Activated CD8-positive, alpha-beta memory T cell treated with anti-CD3 and anti-CD28 coated beads, Interleukin-2, amount 50 U/mL, for 24 hours (primary cell): ENCODE measurements at regions not wholly inside any gene's neighbourhood (a gene's known extent, or its start where the extent isn't known, plus 50 kb on each side); places are given as distances from the start of the nearest gene placed in this dataset.
"Not testable (repeated sequence)": the region's sequence is repeated elsewhere in the genome, so short reads cannot be mapped to it uniquely, and the experiment has no call there.

Experiments
- DNase-seq: peaks from one replicate; pipeline ENCODE4 v3.0.0-alpha.2; 2020; ENCODE audit errors: extremely low read depth

GRCh38 chr2:125364192-125364983, 1291.6 kb upstream of the GYPC start:
- no peak for DNase-seq

- DNase-seq: no peak
Measured at GRCh38 chr2:125364984-125365265, 1291.0 kb upstream of the GYPC start.

- DNase-seq: no peak
Measured at GRCh38 chr2:125371867-125372266, 1284.1 kb upstream of the GYPC start.

GRCh38 chr2:125373293-125373692, 1282.7 kb upstream of the GYPC start:
- DNase-seq: no peak

- DNase-seq: no peak
Measured at GRCh38 chr2:125386074-125386473, 1269.9 kb upstream of the GYPC start.

- DNase-seq: no peak
Measured at GRCh38 chr2:125397535-125398251, 1258.3 kb upstream of the GYPC start.

- no peak for DNase-seq
Measured at GRCh38 chr2:125398738-125399524, 1257.0 kb upstream of the GYPC start.

- DNase-seq: no peak
Measured at GRCh38 chr2:125405816-125406215, 1250.1 kb upstream of the GYPC start.

- DNase-seq: no peak
Measured at GRCh38 chr2:125408874-125409538, 1247.0 kb upstream of the GYPC start.

GRCh38 chr2:125418483-125418882, 1237.5 kb upstream of the GYPC start:
- no peak for DNase-seq

GRCh38 chr2:125422198-125422770, 1233.7 kb upstream of the GYPC start:
- not testable (repeated sequence) for DNase-seq

GRCh38 chr2:125424266-125424785, 1231.6 kb upstream of the GYPC start:
- DNase-seq: no peak

GRCh38 chr2:125427721-125428315, 1228.1 kb upstream of the GYPC start:
- DNase-seq: no peak

GRCh38 chr2:125444106-125444505, 1211.9 kb upstream of the GYPC start:
- DNase-seq: no peak

GRCh38 chr2:125445495-125445894, 1210.5 kb upstream of the GYPC start:
- no peak for DNase-seq

GRCh38 chr2:125450092-125450491, 1205.9 kb upstream of the GYPC start:
- no peak for DNase-seq

GRCh38 chr2:125455110-125455509, 1200.8 kb upstream of the GYPC start:
- DNase-seq: no peak

- DNase-seq: no peak
Measured at GRCh38 chr2:125456693-125457363, 1199.1 kb upstream of the GYPC start.

GRCh38 chr2:125471963-125472362, 1184.0 kb upstream of the GYPC start:
- no peak for DNase-seq

- no peak for DNase-seq
Measured at GRCh38 chr2:125479143-125479636, 1176.8 kb upstream of the GYPC start.
